HL-60 (cell line): ENCODE measurements at regions not wholly inside any gene's neighbourhood (a gene's known extent, or its start where the extent isn't known, plus 50 kb on each side); places are given as distances from the start of the nearest gene placed in this dataset.

ENCODE experiments used
- DNase-seq, 2 experiments: peaks; one replicate each; pipeline ENCODE4 v3.0.0-alpha.2; 2010 to 2020; ENCODE audit warnings: low read depth in 1 of 2, low spot score in 1 of 2
- H3K27ac ChIP-seq: fragments of 250-450 bp; sonication (Bioruptor Pico); replicated peaks from 2 replicates; pipeline ENCODE4 v1.5.1; 2020; ENCODE audit warnings: mild to moderate bottlenecking, moderate library complexity
- H3K27me3 ChIP-seq: fragments of 250-450 bp; sonication (Bioruptor Pico); 2 replicates; pipeline ENCODE4 v1.5.1; 2021; ENCODE audit warnings: mild to moderate bottlenecking, moderate library complexity; ENCODE audit not compliant: insufficient read depth, poor library complexity, severe bottlenecking
- H3K4me3 ChIP-seq: replicated peaks from 2 replicates; pipeline ENCODE4 v1.5.1; 2011; ENCODE audit warnings: mild to moderate bottlenecking, control low read depth, low read length; ENCODE audit not compliant: insufficient read depth
- CTCF ChIP-seq: IDR thresholded peaks from one replicate; pipeline ENCODE4 v1.5.1; 2011; ENCODE audit warnings: low read length, control low read depth, inconsistent platforms; ENCODE audit not compliant: insufficient read depth
- GABPA ChIP-seq: IDR thresholded peaks from 2 replicates; pipeline ENCODE4 v1.6.1; 2012; ENCODE audit warnings: low read depth
- POLR2AphosphoS5 ChIP-seq: IDR thresholded peaks from 2 replicates; pipeline ENCODE4 v1.6.1; 2012; ENCODE audit warnings: low read depth
- SPI1 ChIP-seq: IDR thresholded peaks from 2 replicates; pipeline ENCODE4 v1.6.1; 2012; ENCODE audit warnings: low read depth, mild to moderate bottlenecking, borderline replicate concordance
- TF ChIP-seq, protein P1 (sequence below): IDR thresholded peaks from 2 replicates; pipeline ENCODE4 v1.6.1; 2012; ENCODE audit warnings: low read depth; ENCODE audit not compliant: insufficient replicate concordance

- TF ChIP-seq GABPA (no peak), POLR2AphosphoS5 (no peak), SPI1 (no peak), CTCF (no peak)
- TF ChIP-seq, protein P1, sequence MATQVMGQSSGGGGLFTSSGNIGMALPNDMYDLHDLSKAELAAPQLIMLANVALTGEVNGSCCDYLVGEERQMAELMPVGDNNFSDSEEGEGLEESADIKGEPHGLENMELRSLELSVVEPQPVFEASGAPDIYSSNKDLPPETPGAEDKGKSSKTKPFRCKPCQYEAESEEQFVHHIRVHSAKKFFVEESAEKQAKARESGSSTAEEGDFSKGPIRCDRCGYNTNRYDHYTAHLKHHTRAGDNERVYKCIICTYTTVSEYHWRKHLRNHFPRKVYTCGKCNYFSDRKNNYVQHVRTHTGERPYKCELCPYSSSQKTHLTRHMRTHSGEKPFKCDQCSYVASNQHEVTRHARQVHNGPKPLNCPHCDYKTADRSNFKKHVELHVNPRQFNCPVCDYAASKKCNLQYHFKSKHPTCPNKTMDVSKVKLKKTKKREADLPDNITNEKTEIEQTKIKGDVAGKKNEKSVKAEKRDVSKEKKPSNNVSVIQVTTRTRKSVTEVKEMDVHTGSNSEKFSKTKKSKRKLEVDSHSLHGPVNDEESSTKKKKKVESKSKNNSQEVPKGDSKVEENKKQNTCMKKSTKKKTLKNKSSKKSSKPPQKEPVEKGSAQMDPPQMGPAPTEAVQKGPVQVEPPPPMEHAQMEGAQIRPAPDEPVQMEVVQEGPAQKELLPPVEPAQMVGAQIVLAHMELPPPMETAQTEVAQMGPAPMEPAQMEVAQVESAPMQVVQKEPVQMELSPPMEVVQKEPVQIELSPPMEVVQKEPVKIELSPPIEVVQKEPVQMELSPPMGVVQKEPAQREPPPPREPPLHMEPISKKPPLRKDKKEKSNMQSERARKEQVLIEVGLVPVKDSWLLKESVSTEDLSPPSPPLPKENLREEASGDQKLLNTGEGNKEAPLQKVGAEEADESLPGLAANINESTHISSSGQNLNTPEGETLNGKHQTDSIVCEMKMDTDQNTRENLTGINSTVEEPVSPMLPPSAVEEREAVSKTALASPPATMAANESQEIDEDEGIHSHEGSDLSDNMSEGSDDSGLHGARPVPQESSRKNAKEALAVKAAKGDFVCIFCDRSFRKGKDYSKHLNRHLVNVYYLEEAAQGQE = no peak
- Histone ChIP-seq H3K27me3 (no peaks in the 10 kb centered on the region), H3K27ac (no peak overlapping the region), H3K4me3 (no peak overlapping the region)
- no peak for DNase-seq
These were observed 266.1 kb downstream of the SPRY2 start for GRCh38 chr13:80074811-80075210.

GRCh38 chr13:80074143-80074752 lies 266.7 kb downstream of the SPRY2 start:
- Histone ChIP-seq H3K27me3 (no peaks in the 10 kb centered on the region), H3K27ac (no peak overlapping the region), H3K4me3 (no peak overlapping the region)
- TF ChIP-seq, protein P1 = no peak
- TF ChIP-seq SPI1 (no peak), POLR2AphosphoS5 (no peak), CTCF (no peak), GABPA (no peak)
- DNase-seq = no peak

GRCh38 chr13:80072231-80072630 lies 268.7 kb downstream of the SPRY2 start:
- H3K27me3 ChIP-seq = no peaks in the 10 kb centered on the region
- no peak for TF ChIP-seq GABPA
- no peak for TF ChIP-seq POLR2AphosphoS5
- TF ChIP-seq, protein P1 = no peak
- no peak for TF ChIP-seq SPI1
- TF ChIP-seq CTCF = no peak
- no peak overlapping the region for H3K27ac ChIP-seq
- no peak overlapping the region for H3K4me3 ChIP-seq
- no peak for DNase-seq
